Keratinocyte (primary cell): ENCODE measurements at regions not wholly inside any gene's neighbourhood (a gene's known extent, or its start where the extent isn't known, plus 50 kb on each side); places are given as distances from the start of the nearest gene placed in this dataset.

Source experiments
- DNase-seq: peaks from one replicate; pipeline ENCODE4 v3.0.0-alpha.2; 2011; ENCODE audit warnings: low read depth, missing footprints, low spot score
- FAIRE-seq: peaks from 2 replicates; lab custom pipeline; 2011; peaks lifted over from hg19 to GRCh38; lab: Jason Lieb, UNC
- H2AFZ ChIP-seq: 2 replicates; pipeline ENCODE4 v1.6.0; 2012; ENCODE audit warnings: low read length, control low read depth, inconsistent platforms; ENCODE audit not compliant: control insufficient read depth
- H3K27ac ChIP-seq: 2 replicates; pipeline ENCODE4 v1.5.1; 2011; ENCODE audit warnings: low read length; ENCODE audit not compliant: control insufficient read depth, insufficient read depth
- H3K27me3 ChIP-seq: 3 replicates; pipeline ENCODE4 v1.6.0; 2011; ENCODE audit warnings: low read length; ENCODE audit not compliant: control insufficient read depth, insufficient read depth; ENCODE audit errors: extremely low read depth
- H3K36me3 ChIP-seq, 2 experiments: 2 replicates in 1 of 2; 3 replicates in 1 of 2; pipeline ENCODE4 v1.5.1; 2011; ENCODE audit warnings: low read length in 2 of 2, mild to moderate bottlenecking in 1 of 2; ENCODE audit not compliant: control insufficient read depth in 2 of 2, insufficient read depth in 2 of 2; ENCODE audit errors: extremely low read depth in 1 of 2
- H3K4me1 ChIP-seq: 3 replicates; pipeline ENCODE4 v1.5.1; 2011; ENCODE audit warnings: low read length; ENCODE audit not compliant: control insufficient read depth, insufficient read depth; ENCODE audit errors: extremely low read depth
- H3K4me2 ChIP-seq: 3 replicates; pipeline ENCODE4 v1.6.0; 2011; ENCODE audit warnings: low read depth, low read length; ENCODE audit not compliant: control insufficient read depth, insufficient read depth; ENCODE audit errors: extremely low read depth
- H3K4me3 ChIP-seq, 3 experiments: fragments of 200-600 bp in 1 of 3; sonication (generic) in 1 of 3; 2 replicates in 2 of 3; 3 replicates in 1 of 3; pipeline ENCODE4 v1.5.1; 2011 to 2016; ENCODE audit warnings: low read length in 3 of 3, mild to moderate bottlenecking in 3 of 3, control low read depth in 2 of 3, inconsistent platforms in 1 of 3, low read depth in 1 of 3, mixed read lengths in 1 of 3, mixed run types in 1 of 3, moderate library complexity in 1 of 3; ENCODE audit not compliant: control insufficient read depth in 2 of 3, insufficient read depth in 2 of 3; ENCODE audit errors: extremely low read depth in 1 of 3
- H3K79me2 ChIP-seq: 2 replicates; pipeline ENCODE4 v1.6.0; 2012; ENCODE audit warnings: low read length; ENCODE audit not compliant: control insufficient read depth, insufficient read depth
- H3K9ac ChIP-seq: 3 replicates; pipeline ENCODE4 v1.6.0; 2011; ENCODE audit warnings: low read length; ENCODE audit not compliant: control insufficient read depth, insufficient read depth; ENCODE audit errors: extremely low read depth
- H3K9me1 ChIP-seq: 3 replicates; pipeline ENCODE4 v1.6.0; 2011; ENCODE audit warnings: low read length; ENCODE audit not compliant: control insufficient read depth, insufficient read depth; ENCODE audit errors: extremely low read depth
- H3K9me3 ChIP-seq: 2 replicates; pipeline ENCODE4 v1.5.1; 2012; ENCODE audit warnings: low read depth, low read length; ENCODE audit not compliant: control insufficient read depth
- H4K20me1 ChIP-seq: 3 replicates; pipeline ENCODE4 v1.6.0; 2011; ENCODE audit warnings: low read length; ENCODE audit not compliant: control insufficient read depth, insufficient read depth; ENCODE audit errors: extremely low read depth
- EZH2 ChIP-seq: IDR thresholded peaks from one replicate; pipeline ENCODE4 v1.6.1; 2012; ENCODE audit warnings: inconsistent platforms, mild to moderate bottlenecking, low read length, moderate library complexity
- dilution Hi-C: fragments of 300-500 bp; cut with MboI; formaldehyde crosslinking; loops from one replicate; pipeline ENCODE4 v1.7.0; 2020; ENCODE audit warnings: low sequenced_read_pairs; ENCODE audit not compliant: extremely low pct_ligation_motif_present
- TF ChIP-seq, protein P1 (sequence below), 3 experiments: IDR thresholded peaks in 1 of 3; conservative IDR thresholded peaks in 1 of 3; optimal IDR thresholded peaks in 1 of 3; 2 replicates in 2 of 3; 3 replicates in 1 of 3; pipeline versions ENCODE3 to v1.5.1; 2011; ENCODE audit warnings: low read length in 3 of 3, mild to moderate bottlenecking in 3 of 3, moderate library complexity in 2 of 3, control low read depth in 1 of 3, inconsistent platforms in 1 of 3; ENCODE audit not compliant: insufficient read depth in 2 of 3; ENCODE audit errors: extremely low read depth in 1 of 3

DNA sequence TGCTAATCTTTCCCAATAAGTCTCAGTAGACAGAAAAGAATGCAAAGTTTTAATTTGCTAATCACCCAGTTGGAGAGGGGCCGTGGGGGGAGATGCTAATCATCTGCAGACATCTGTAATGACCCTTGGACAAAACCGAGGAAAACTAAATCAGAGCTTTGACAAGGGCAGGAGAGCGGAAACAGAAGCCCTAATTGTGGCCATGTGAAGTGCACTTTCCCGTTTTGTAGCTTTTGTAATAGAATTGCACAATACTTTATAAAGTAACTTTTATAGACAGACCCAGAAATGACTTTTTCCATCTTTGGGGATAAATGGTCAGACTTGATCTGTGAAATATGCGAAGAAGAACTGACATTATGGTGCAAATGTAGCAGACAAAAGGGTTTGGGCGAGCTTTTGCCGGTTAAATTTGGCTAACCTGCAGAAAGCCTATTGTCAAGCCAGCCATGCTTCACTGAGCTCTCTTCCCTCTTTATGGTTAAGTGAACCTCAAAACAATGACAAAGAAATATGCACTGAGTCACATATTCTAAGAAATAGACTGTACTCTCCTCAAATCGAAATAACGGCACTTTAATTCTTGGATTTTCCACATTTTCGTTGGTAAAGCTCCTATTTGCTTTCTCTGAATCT is 980.1 kb upstream of the POU3F3 start:
- dilution Hi-C loops: no loop called here
- Histone ChIP-seq H3K36me3 (no peaks in the 10 kb centered on the region), H3K4me3 (no peak overlapping the region), H3K9me3 (no peaks in the 10 kb centered on the region), H3K79me2 (no peaks in the 10 kb centered on the region), H3K4me1 (no peaks in the 10 kb centered on the region), H4K20me1 (no peaks in the 10 kb centered on the region), H3K27me3 (no peaks in the 10 kb centered on the region), H3K9me1 (no peaks in the 10 kb centered on the region), H3K9ac (no peak overlapping the region), H2AFZ (no peak overlapping the region), H3K27ac (no peak overlapping the region), H3K4me2 (no peak overlapping the region)
- no peak for FAIRE-seq
- TF ChIP-seq EZH2: no peak
- TF ChIP-seq, protein P1, sequence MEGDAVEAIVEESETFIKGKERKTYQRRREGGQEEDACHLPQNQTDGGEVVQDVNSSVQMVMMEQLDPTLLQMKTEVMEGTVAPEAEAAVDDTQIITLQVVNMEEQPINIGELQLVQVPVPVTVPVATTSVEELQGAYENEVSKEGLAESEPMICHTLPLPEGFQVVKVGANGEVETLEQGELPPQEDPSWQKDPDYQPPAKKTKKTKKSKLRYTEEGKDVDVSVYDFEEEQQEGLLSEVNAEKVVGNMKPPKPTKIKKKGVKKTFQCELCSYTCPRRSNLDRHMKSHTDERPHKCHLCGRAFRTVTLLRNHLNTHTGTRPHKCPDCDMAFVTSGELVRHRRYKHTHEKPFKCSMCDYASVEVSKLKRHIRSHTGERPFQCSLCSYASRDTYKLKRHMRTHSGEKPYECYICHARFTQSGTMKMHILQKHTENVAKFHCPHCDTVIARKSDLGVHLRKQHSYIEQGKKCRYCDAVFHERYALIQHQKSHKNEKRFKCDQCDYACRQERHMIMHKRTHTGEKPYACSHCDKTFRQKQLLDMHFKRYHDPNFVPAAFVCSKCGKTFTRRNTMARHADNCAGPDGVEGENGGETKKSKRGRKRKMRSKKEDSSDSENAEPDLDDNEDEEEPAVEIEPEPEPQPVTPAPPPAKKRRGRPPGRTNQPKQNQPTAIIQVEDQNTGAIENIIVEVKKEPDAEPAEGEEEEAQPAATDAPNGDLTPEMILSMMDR (optimal IDR thresholded peaks at IDR 0.05 in 1 of 3, IDR thresholded peaks at IDR 0.05 in 1 of 3, conservative IDR thresholded peaks at IDR 0.05 in 1 of 3; ENCODE audit: extremely low read depth in 1 of 3, insufficient read depth in 2 of 3, low read length in 3 of 3): no peak
- no peak for DNase-seq

DNA sequence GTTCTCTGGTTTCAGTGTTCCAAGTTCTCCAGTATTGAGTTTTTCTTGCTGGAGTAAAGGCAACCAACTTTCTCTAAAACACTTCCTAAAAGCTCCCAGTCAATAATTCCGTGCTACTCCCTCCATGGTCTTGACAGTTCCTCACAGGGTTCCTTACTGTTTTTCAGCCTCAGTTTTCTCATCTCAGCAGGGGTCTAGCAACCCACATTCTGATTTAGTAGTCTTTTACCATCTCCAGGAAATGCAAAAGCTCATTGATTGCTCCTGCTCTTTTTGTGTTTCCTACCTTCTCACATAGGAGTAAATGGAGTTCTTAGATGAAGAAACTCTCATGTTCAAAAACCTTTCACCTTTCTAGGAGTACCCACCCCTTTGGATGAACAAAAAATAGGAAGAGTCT is 978.8 kb upstream of the POU3F3 start:
- no peaks in the 10 kb centered on the region for H3K79me2 ChIP-seq
- FAIRE-seq: no peak

More for the DNA sequence above, 978.8 kb upstream of the POU3F3 start:
- no peaks in the 10 kb centered on the region for H3K27me3 ChIP-seq
- H3K27ac ChIP-seq: no peak overlapping the region
- no peak overlapping the region for H3K9ac ChIP-seq
- H3K9me1 ChIP-seq: no peaks in the 10 kb centered on the region
- no peak for DNase-seq
- H3K4me3 ChIP-seq: no peak overlapping the region
- no peaks in the 10 kb centered on the region for H3K9me3 ChIP-seq
- no peaks in the 10 kb centered on the region for H3K36me3 ChIP-seq
- TF ChIP-seq EZH2: no peak
- TF ChIP-seq, protein P1 (optimal IDR thresholded peaks at IDR 0.05 in 1 of 3, IDR thresholded peaks at IDR 0.05 in 1 of 3, conservative IDR thresholded peaks at IDR 0.05 in 1 of 3; ENCODE audit: extremely low read depth in 1 of 3, insufficient read depth in 2 of 3, low read length in 3 of 3): no peak
- H2AFZ ChIP-seq: no peak overlapping the region
- no peaks in the 10 kb centered on the region for H3K4me1 ChIP-seq
- dilution Hi-C loops: no loop called here
- H4K20me1 ChIP-seq: no peaks in the 10 kb centered on the region
- no peak overlapping the region for H3K4me2 ChIP-seq
